Omental fat pad (tissue), 2 donors: ENCODE measurements at regions not wholly inside any gene's neighbourhood (a gene's known extent, or its start where the extent isn't known, plus 50 kb on each side); places are given as distances from the start of the nearest gene placed in this dataset. TPM values are rescaled to one million over a fixed set of nuclear protein-coding genes. Genes with fewer than 3 reads are reported as not detected.
"Not testable (repeated sequence)": the region's sequence is repeated elsewhere in the genome, so short reads cannot be mapped to it uniquely, and the experiment has no call there.

ENCODE experiments used
- ATAC-seq: fragments of 150-250 bp; one replicate; pipeline ENCODE4 v1.9.1; 2016; ENCODE audit warnings: mild to moderate bottlenecking, moderate library complexity; ENCODE audit not compliant: low FRiP score
- DNase-seq: peaks from one replicate; pipeline ENCODE4 v3.0.0-alpha.2; 2019; ENCODE audit warnings: low spot score
- small RNA-seq: library from RNA; depleted of rRNA; stranded (forward); fragments of <200 nt; gene quantifications from one replicate; pipeline ENCODE3, GENCODE V24; 2016

GRCh38 chr7:150139840-150140239 lies 183.3 kb upstream of the LRRC61 start:
- DNase-seq, ATAC-seq: not testable (repeated sequence)

DNA sequence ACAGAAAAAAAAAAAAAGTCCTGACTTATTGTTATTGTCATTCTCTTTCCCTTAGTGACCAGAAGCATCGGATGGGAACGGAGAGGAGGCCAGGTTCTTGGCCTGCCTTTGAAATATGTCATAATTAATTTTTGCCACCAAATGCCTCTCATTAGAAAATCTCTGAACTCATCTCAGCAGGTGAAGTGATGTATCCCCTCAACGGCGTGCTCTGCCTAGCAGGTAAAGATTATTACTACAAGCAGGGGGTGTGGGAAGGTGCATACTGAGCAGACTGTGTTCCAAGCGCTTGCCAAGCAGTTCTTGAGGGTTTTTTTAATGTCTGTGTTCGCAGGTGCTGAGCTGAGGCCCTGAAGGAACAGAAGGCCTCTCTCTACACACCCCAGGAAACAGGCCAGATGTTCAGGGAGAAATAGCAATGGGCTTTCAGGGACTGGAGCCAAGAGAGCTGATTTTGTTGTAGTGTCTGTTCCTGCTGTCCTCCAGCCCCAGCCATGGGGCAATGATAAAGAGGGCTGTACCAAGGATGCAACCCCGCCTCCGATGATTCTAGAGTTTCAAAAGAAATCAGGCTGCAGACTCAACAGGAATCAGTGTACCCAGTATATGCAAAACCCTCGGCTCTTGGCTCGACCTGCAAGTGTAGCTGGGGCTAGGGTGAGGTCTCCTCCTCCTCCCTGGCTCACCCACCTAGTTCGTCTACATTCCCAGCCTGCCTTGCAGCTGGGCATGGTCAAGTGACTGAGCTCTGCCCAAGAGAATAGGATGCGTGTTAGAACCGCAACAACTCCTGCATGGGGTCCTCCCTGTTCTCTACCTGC lies 181.4 kb upstream of the LRRC61 start:
- ATAC-seq, DNase-seq: not testable (repeated sequence)

DNA sequence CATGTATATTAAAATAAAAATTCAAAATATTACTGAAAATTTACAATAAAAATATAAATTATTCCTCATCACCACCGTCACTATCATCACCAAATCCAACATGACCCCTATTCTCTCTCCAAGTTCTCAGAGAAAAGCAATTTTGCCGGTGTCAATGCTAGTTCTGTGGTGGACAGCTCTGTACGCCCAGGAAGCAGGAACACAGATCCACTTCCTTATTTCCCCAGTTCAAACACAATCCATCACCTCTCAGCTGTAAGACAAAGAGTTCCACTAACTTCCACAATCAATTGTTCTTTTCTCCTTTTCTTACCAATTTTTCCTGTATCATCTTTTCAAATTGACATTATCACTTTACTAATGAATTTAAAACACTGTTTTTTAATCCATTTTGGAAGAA lies 177.0 kb upstream of the LRRC61 start:
- not testable (repeated sequence) for DNase-seq

DNA sequence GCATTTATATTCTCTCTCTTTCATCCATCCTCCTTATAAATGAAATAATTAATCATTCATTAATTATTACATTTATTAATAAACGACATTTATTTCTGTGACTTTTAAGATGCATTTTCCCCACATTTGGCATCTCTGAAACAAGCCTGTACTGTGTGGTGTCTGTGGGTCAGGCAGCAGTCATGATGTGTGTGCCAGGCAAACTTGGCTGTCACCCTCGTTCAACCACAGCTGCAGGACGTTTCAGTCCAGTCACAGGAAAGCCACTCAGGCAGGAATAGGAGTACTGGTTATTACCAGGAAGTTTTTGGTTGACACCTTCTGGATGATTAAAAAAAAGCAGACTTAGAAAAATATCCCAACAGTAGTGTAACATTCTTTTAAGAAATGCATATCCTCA lies 175.6 kb upstream of the LRRC61 start:
- not testable (repeated sequence) for ATAC-seq, DNase-seq

More for the DNA sequence above, 177.0 kb upstream of the LRRC61 start:
- not testable (repeated sequence) for ATAC-seq

DNA sequence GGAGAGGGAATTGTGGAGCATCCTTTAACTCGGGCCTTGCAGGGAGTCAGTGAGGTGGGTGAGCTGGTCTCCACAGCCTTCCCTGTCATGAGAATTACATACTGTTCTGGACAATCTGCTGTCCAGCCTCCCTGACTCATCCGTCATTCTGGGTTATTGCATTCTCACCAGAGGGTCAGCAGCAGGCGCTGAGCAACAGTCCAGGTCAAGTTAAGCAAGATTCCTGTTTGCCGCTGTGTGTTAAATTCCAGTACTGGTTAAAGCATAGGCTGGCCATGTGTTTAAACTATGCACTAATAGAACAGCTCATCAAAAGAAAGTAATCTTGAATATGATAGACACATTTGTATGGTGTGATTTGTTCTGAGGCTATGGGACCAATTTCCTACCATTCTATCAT lies 167.1 kb upstream of the LRRC61 start:
- ATAC-seq, DNase-seq: not testable (repeated sequence)

GRCh38 chr7:150158696-150159095 lies 164.5 kb upstream of the LRRC61 start:
- not testable (repeated sequence) for ATAC-seq, DNase-seq

DNA sequence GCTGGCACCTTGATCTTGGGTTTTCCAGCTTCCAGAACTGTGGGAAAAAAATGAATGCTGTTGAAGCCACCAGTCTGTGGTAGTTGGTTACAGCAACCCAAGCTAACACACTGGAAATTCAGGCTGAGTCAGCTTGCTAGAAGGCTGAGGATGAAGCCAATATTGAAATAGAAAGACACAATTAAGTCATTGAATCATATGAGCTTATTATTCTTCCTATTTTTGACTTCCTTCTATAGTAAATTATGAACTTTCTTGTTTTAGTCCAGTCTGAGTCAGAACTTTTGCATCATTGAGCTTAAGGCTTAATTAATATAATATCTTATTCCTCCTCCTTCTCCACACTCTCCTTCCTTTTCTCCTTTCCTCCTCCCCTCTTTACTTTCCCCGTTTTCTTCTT lies 153.6 kb upstream of the LRRC61 start:
- DNase-seq, ATAC-seq: not testable (repeated sequence)

GRCh38 chr7:150169943-150170490 lies 153.1 kb upstream of the LRRC61 start:
- not testable (repeated sequence) for DNase-seq, ATAC-seq

- ATAC-seq, DNase-seq: not testable (repeated sequence)
These were observed 139.6 kb upstream of the LRRC61 start for GRCh38 chr7:150183602-150184001.

DNA sequence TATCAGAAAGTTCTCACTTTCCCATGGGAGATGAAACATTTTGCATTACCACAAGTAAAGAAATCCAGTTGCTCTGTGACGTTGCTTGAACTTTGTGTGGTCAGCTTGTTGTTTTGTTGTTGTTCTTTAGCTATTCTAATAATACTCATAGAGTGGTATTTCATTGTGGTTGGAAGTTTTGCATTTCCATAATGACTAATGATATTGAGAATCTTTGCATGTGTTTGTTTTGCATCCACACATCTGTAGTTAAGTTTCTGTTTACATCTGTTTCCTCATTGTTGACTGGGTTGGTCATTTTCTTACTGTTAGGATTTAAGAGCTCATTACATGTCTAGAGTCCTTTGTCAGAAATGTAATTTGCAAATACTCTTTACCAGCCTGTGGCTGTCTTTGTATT lies 133.2 kb upstream of the LRRC61 start:
- DNase-seq, ATAC-seq: not testable (repeated sequence)

GRCh38 chr7:150192541-150192940 lies 130.6 kb upstream of the LRRC61 start:
- DNase-seq, ATAC-seq: not testable (repeated sequence)

GRCh38 chr7:150193866-150194265 lies 129.3 kb upstream of the LRRC61 start:
- DNase-seq, ATAC-seq: not testable (repeated sequence)

Small RNA genes lying in the stretch of these regions (small RNA-seq; reads per million reads assigned to genes)
- not detected for gene AC092666.2
